Hypothalamus (tissue), 51 donors: ENCODE measurements at regions not wholly inside any gene's neighbourhood (a gene's known extent, or its start where the extent isn't known, plus 50 kb on each side); places are given as distances from the start of the nearest gene placed in this dataset.
"Not testable (repeated sequence)": the region's sequence is repeated elsewhere in the genome, so short reads cannot be mapped to it uniquely, and the experiment has no call there.

Source experiments
- DNase-seq, 51 donors: peaks; one replicate each; lab custom pipeline; 2025; lab: John Stamatoyannopoulos, UW

- no peak for DNase-seq
Measured at GRCh38 chr3:139131951-139132350, 87.3 kb upstream of the PRR23C start.

DNA sequence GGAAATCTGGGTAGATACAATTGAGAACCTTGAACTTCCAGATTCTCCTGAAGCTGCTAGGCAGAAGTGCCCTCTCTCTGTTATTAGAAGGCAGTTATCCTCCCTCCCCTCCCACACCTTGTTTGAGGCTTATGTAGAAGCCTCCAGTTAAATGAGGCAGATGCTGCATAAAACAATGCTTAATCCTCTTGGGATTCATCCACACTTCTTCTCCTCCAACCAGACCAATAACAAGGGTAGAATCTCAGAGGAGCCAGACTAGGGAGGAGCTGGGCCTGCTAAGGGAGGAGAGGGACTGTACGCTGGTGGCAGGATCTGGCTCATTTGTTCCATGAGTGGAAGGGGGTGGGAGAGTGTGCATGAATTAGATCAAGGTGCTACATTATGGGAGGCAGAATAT lies 88.3 kb upstream of the PRR23C start:
- DNase-seq: no peak

GRCh38 chr3:139134678-139135372 lies 90.1 kb upstream of the PRR23C start:
- DNase-seq: no peak

DNA sequence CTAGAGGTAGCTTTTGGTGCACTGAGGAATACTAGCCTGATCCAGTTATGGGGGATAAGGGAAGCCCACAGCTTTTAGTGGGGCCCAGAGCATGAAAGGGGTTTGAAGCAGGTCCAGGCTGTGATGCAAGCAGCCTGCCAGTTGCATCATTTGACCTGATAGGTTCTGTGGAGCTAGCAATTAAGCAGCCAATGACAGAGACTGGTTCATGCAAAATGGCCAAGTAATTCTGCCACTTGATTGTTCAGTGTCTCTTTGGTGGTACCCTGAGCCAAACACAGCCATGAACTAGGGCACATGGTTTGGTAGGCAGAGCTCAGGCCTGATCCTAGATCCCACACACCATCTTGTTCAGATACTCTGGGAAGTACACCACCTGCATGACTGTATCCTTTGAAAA lies 91.0 kb upstream of the PRR23C start:
- no peak for DNase-seq

- no peak for DNase-seq
Measured at GRCh38 chr3:139136469-139137202, 91.9 kb upstream of the PRR23C start.

DNA sequence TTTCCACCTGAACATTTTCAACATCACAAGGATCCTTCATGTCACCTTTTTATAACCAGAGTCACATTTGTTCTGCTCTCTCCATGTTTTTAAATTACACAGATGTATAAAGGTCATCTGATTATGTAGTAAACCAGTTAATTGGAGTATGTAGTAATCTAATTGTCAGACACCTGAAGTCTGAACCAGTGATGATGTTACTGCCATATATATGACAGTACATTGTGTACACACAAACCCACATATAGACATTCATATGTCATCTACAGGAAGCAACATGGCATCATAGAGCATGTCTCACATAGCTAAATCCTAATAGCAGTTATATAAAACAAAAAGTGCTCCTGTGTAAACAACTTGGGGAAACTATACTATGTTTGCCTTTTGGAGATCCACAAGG lies 95.9 kb upstream of the PRR23C start:
- no peak for DNase-seq

DNA sequence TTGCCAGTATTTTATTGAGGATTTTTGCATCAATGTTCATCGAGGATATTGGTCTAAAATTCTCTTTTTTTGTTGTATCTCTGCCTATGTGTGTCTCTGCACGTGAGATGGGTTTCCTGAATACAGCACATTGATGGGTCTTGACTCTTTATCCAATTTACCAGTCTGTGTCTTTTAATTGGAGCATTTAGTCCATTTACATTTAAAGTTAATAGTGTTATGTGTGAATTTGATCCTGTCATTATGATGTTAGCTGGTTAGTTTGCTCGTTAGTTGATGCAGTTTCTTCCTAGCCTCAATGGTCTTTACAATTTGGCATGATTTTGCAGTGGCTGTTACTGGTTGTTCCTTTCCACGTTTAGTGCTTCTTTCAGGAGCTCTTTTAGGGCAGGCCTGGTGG lies 101.3 kb upstream of the PRR23C start:
- DNase-seq: not testable (repeated sequence)

DNA sequence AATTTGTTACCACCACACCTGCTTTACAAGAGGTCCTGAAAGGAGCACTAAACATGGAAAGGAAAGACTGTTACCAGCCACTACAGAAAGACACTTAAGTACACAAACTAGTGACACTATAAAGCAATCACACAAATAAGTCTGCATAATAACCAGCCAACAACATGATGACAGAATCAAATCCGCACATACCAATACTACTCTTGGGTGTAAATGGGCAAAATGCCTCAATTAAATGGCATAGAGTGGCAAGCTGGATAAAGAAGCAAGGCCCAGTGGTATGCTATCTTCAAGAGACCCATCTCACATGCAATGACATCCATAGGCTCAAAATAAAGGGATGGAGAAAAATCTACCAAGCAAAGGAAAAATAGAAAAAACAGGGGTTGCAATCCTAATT lies 106.8 kb upstream of the PRR23C start:
- DNase-seq: no peak

DNA sequence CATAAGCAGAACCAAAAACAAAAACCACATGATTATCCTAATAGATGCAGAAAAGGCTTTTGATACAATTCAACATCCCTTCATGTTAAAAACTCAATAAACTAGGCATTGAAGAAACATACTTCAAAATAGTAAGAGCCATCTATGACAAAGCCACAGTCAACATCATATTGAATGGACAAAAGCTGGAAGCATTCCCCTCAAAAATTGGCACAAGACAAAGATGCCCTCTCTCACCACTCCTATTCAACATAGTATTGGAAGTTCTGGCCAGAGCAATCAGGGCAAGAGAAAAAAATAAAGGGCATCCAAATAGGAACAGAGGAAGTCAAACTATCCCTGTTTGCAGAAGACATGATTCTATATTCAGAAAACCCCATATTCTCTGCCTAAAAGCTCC lies 108.7 kb upstream of the PRR23C start:
- DNase-seq: peak in 1 of 51 donors; percentile 18

- DNase-seq: no peak
Measured at GRCh38 chr3:139157161-139157932, 112.7 kb upstream of the PRR23C start.

DNA sequence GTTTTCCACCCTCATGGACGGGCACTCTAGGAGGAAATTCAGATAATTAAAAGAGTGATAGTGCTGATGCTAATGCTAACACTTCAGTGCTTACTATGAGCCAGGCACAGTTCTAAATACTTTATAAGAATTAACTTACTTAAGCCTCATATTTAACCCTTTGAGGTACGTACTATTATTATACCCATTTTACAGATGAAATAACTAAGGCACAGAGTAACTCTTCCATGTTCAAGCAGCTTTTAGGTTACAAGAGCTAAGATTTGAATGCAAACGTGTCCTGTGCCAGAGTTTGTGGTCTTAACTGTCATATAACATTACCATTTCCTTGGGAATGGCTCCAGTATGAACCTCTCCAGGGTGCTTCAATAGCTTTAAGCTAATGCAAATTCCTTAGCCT lies 114.7 kb upstream of the PRR23C start:
- no peak for DNase-seq

DNA sequence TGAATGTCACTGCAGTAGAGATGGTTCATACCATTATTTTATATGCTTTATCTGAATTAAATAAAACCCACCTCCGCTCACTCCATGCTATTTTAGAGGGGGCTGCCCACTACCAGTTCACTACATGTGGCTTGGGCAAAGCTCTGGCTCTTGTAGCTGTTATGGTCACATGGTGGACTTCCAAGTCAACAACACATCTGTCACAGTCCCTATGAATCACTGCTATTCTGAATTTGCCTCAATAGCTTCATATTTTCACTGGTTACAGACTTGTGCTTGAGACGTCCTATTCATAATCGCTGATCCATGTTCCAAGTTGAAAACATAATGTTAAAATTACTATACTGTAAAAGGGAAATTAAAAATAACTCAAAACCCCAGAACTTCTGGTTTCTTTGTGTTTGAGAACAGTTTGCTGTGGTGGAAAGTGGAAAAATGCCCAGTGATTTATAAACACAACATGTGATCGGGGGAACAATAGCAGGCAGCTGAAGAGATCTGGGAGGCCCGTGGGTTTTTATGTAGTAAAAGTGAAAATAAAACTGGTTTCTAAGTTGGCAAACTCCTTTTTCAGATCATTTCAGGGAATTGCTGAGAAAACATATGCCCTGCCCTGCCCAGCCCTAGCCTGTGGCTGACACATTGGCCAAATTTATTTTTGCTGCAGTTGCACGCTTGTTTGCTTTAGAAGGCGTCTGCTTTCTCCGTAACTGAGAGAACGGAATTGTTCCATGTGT lies 128.8 kb upstream of the PRR23C start:
- peak in 29 of 51 donors; percentile 3 to 86 (median 18) for DNase-seq

DNA sequence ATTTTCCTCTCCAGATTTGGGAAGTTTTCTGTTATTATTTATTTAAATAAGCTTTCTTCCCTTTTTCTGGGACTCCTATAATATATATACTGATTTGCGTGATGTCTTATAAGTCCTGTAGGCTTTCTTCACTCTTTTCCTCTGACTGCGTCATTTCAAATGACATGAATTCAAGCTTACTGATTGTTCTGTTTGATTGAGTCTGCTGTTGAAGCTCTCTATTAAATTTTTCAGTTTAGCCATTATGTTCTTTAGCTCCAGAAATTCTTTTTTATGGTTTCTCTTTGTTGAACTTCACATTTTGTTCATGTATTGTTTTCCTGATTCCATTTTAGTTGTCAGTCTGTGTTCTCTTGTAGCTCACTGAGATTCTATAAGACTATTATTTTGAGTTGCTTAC lies 135.8 kb upstream of the PRR23C start:
- no peak for DNase-seq

- no peak for DNase-seq
Measured at GRCh38 chr3:139182143-139182542, 137.5 kb upstream of the PRR23C start.

DNA sequence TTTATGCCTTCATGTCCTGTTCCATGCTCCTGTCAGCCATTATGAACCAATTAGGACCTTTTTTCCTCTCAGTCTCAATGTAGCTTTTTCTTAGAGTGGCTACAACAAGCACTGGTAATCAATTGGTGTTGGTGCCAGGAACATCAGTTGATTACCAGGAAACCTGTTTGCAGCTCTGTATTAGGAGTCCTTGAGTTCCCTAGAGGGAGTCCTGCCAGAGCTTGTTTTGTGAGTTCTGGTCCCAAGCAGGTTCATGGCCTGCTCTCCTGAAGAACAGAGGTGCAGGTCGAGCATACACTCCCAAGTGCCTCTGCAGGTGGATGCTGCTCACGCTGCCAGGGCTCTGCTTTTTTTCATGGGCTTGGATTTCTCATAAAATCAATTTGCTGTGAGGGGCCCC lies 137.9 kb upstream of the PRR23C start:
- DNase-seq: no peak

GRCh38 chr3:139185527-139185926 lies 140.8 kb upstream of the PRR23C start:
- no peak for DNase-seq

- DNase-seq: no peak
Measured at GRCh38 chr3:139187154-139187553, 142.5 kb upstream of the PRR23C start.

DNA sequence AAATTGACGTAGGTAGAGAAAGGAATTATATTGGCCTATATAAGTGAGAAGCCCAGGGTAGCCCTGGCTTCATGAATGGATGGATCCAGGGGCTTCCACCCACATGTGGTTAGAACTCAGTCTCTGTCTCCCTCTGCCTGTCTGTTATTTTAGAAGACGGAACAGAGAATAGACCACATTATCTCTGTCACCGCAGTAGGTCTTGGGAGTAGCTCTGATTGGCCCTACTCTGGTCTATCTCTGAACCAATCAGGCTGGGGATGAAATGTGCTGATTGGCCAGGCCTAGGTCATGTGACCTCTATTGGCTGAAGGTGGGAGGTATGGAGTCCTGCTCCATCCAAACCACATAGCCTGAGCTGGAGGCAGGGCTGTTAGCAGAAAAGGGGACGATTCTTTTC lies 143.0 kb upstream of the PRR23C start:
- peak in 3 of 51 donors; percentile 1 to 4 (median 3) for DNase-seq

DNA sequence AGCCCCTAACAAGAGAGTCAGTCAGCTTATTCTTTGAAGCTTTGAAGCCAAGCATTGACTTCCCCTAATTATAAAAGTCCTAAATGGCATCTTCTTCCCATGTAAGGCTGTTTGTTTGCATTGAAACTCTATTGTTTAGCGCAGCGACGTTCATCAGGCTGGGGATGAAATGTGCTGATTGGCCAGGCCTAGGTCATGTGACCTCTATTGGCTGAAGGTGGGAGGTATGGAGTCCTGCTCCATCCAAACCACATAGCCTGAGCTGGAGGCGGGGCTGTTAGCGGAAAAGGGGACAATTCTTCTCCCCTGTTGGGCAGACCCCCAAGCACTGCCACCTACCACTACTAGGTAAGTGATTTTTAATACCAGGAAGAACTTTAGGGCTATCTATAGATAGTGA lies 145.3 kb upstream of the PRR23C start:
- no peak for DNase-seq

DNA sequence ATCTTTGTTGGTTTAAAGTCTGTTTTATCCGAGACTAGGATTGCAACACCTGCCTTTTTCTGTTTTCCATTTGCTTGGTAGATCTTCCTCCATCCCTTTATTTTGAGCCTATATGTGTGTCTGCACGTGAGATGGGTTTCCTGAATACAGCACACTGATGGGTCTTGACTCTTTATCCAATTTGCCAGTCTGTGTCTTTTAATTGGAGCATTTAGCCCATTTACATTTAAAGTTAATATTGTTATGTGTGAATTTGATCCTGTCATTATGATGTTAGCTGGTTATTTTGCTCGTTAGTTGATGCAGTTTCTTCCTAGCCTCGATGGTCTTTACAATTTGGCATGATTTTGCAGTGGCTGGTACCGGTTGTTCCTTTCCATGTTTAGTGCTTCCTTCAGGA lies 149.4 kb upstream of the MRPS22 start:
- not testable (repeated sequence) for DNase-seq

DNA sequence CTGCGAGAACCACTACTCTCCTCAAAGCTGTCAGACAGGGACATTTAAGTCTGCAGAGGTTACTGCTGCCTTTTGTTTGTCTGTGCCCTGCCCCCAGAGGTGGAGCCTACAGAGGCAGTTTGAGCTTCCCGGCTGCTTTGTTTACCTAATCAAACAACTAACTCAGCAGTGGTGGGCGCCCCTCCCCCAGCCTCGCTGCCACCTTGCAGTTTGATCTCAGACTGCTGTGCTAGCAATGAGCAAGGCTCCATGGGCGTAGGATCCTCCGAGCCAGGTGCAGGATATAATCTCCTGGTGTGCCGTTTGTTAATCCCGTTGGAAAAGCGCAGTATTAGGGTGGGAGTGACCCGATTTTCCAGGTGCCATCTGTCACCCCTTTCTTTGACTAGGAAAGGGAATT lies 147.7 kb upstream of the MRPS22 start:
- DNase-seq: not testable (repeated sequence)
